ENCODE measurements at regions not wholly inside any gene's neighbourhood (a gene's known extent, or its start where the extent isn't known, plus 50 kb on each side); places are given as distances from the start of the nearest gene placed in this dataset.

DNA sequence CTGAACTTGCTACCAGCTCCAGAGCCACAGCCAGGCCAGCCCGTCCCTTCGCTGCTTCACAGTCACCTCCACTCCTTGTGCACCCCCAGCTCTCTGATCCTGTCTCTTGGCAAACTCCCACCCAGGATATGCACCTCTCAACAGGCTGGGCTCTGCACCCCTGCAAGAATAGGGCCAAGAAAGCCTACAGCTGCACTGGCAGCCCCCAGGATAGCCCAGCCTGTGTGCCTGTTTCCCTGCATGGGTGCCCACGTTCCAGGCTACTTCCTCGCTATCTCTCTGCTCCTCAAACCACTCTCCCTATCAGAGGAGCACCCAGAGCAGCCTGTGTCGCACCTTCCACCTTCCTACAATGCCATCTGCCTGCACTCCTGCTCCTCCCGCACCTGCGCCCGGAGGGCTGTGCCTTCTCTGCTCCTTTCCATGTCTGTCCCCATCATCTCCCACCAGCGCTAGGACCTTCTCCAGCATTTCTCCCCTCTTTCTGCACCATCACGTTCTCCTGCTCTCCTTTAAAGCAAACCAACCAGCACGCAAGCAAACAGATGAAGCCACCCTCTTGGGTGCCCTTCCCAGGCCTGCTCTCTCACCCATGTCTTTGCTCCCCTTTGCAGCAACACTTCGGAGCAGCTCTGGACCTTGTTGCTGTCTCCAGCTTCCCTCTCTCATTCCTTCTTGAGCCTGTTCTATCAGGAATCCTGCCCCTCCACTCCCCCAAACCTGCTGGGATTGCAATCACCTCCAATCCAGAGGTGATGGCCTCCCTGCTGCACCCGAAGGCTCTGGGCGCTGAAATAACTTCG is 313.2 kb upstream of the HS6ST1 start:
- H3K9me3 Mint-ChIP-seq = no peaks in the 10 kb centered on the region
- H3K27ac Mint-ChIP-seq = no peak overlapping the region
- H3K4me1 Mint-ChIP-seq = no peaks in the 10 kb centered on the region
- no peaks in the 10 kb centered on the region for H3K36me3 Mint-ChIP-seq
- no peak overlapping the region for H3K4me3 Mint-ChIP-seq
- no peak for DNase-seq
- H3K27me3 Mint-ChIP-seq (ENCODE audit: low read depth in 3 of 3) = peaks cover 0 to 9% (median 2%) of the 10 kb centered on the region in 3 donors

- no peak overlapping the region for H3K27ac Mint-ChIP-seq
- no peaks in the 10 kb centered on the region for H3K4me1 Mint-ChIP-seq
- H3K36me3 Mint-ChIP-seq = no peaks in the 10 kb centered on the region
- H3K27me3 Mint-ChIP-seq (ENCODE audit: low read depth in 3 of 3) = peaks cover 0 to 9% (median 2%) of the 10 kb centered on the region in 3 donors
- no peak for DNase-seq
- no peaks in the 10 kb centered on the region for H3K9me3 Mint-ChIP-seq
- H3K4me3 Mint-ChIP-seq = no peak overlapping the region
Observed at GRCh38 chr2:128632501-128632800, 313.8 kb upstream of the HS6ST1 start.

GRCh38 chr2:128633501-128633900 is 314.8 kb upstream of the HS6ST1 start:
- DNase-seq = no peak
- Mint-ChIP-seq H3K27ac (no peak overlapping the region), H3K4me1 (no peaks in the 10 kb centered on the region), H3K4me3 (no peak overlapping the region), H3K27me3 (ENCODE audit: low read depth in 3 of 3) (peaks cover 0 to 9% (median 2%) of the 10 kb centered on the region in 3 donors), H3K36me3 (no peaks in the 10 kb centered on the region), H3K9me3 (no peaks in the 10 kb centered on the region)

- DNase-seq = no peak
Observed at GRCh38 chr2:128635361-128635900, 316.8 kb upstream of the HS6ST1 start.

GRCh38 chr2:128636802-128637147 is 318.1 kb upstream of the HS6ST1 start:
- no peak for DNase-seq
- H3K4me1 Mint-ChIP-seq = no peaks in the 10 kb centered on the region
- H3K27me3 Mint-ChIP-seq (ENCODE audit: low read depth in 3 of 3) = peaks cover 0 to 5% (median 0%) of the 10 kb centered on the region in 3 donors
- no peaks in the 10 kb centered on the region for H3K9me3 Mint-ChIP-seq
- no peaks in the 10 kb centered on the region for H3K36me3 Mint-ChIP-seq
- H3K27ac Mint-ChIP-seq = no peak overlapping the region
- no peak overlapping the region for H3K4me3 Mint-ChIP-seq

More at GRCh38 chr2:128635361-128635900, 316.8 kb upstream of the HS6ST1 start:
- H3K4me1 Mint-ChIP-seq = no peaks in the 10 kb centered on the region
- peaks cover 0 to 5% (median 2%) of the 10 kb centered on the region in 3 donors for H3K27me3 Mint-ChIP-seq (ENCODE audit: low read depth in 3 of 3)
- H3K27ac Mint-ChIP-seq = no peak overlapping the region
- H3K36me3 Mint-ChIP-seq = no peaks in the 10 kb centered on the region
- no peaks in the 10 kb centered on the region for H3K9me3 Mint-ChIP-seq
- H3K4me3 Mint-ChIP-seq = no peak overlapping the region

DNA sequence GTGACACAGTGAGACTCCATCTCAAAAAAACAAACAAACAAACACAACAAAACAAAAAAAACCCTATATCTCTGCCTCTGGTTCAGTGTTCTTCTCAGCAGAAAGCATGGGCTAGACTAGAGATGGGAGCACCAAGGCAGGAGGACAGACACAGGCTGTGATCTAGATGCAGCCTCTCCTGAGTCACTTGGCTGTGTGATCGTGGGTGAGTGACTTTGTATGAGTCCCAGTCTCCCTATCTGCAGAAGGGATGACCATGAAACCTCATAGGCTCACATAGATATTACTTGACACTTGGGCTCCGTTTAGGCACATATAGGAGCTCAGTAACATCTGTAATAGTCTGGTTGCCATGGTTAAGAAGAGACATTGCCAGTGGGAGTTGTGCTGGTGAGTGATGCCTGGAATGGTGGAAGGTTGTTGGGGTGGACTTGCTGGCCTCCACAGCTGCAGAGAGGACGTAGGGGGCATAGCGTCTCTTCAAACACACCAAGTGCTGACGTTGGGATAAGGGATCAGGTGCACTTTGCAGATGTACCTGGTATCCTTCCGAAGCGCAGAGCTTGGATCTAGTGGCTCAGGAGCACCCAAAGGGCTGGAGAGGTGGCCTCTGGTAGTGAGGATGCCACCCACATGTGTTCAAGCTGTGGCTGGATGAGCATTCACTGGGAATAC is 318.9 kb upstream of the HS6ST1 start:
- DNase-seq = no peak

DNA sequence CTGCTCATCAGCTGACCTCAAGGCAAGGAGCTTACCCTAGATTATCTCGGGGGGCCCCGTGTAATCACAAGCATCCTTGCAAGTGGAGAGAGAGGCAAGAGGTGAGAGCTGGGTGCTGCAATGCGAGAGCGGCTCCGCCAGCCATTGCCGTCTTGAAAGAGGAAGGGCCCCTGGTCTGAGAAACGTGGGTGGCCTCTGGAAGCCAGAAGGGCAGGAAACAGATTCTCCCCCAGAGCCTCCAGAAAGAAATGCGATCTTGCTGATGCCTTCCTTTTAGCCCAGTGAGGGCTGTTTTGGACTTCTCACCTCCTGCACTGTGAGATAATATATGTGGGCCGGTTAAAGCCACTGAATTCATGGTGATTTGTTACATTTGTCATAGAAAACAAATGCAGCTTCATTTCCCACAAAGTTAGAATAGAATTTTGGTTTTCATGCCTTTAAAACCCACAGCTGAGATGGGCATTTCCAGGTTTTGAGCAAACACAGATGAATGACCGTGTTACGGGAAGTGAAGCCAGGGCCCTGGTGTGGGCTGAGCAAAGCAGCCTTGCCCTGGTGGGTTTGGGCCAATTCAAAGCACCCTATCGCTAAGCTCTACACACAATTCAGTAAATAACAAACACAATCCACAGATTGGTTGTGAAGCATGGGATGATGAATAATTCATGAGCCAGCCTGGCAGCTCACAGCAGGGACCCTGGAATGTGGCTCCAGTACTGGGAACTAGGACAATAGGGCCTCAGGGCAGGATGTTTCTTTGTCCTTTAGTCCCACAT is 319.9 kb upstream of the HS6ST1 start:
- no peak overlapping the region for H3K27ac Mint-ChIP-seq
- H3K4me1 Mint-ChIP-seq = no peaks in the 10 kb centered on the region
- H3K36me3 Mint-ChIP-seq = no peaks in the 10 kb centered on the region
- H3K4me3 Mint-ChIP-seq = no peak overlapping the region
- DNase-seq = no peak
- peaks cover 0 to 3% (median 0%) of the 10 kb centered on the region in 3 donors for H3K27me3 Mint-ChIP-seq (ENCODE audit: low read depth in 3 of 3)
- H3K9me3 Mint-ChIP-seq = no peaks in the 10 kb centered on the region

More for the DNA sequence above, 318.9 kb upstream of the HS6ST1 start:
- no peak overlapping the region for H3K4me3 Mint-ChIP-seq
- no peaks in the 10 kb centered on the region for H3K36me3 Mint-ChIP-seq
- no peak overlapping the region for H3K27ac Mint-ChIP-seq
- no peaks in the 10 kb centered on the region for H3K4me1 Mint-ChIP-seq
- H3K9me3 Mint-ChIP-seq = no peaks in the 10 kb centered on the region
- H3K27me3 Mint-ChIP-seq (ENCODE audit: low read depth in 3 of 3) = peaks cover 0 to 3% (median 0%) of the 10 kb centered on the region in 3 donors

GRCh38 chr2:128639120-128639477 is 320.4 kb upstream of the HS6ST1 start:
- H3K9me3 Mint-ChIP-seq = no peaks in the 10 kb centered on the region
- H3K27ac Mint-ChIP-seq = no peak overlapping the region
- DNase-seq = no peak
- no peaks in the 10 kb centered on the region for H3K36me3 Mint-ChIP-seq
- no peaks in the 10 kb centered on the region for H3K4me1 Mint-ChIP-seq
- H3K27me3 Mint-ChIP-seq (ENCODE audit: low read depth in 3 of 3) = peaks cover 0 to 3% (median 0%) of the 10 kb centered on the region in 3 donors
- H3K4me3 Mint-ChIP-seq = no peak overlapping the region

DNA sequence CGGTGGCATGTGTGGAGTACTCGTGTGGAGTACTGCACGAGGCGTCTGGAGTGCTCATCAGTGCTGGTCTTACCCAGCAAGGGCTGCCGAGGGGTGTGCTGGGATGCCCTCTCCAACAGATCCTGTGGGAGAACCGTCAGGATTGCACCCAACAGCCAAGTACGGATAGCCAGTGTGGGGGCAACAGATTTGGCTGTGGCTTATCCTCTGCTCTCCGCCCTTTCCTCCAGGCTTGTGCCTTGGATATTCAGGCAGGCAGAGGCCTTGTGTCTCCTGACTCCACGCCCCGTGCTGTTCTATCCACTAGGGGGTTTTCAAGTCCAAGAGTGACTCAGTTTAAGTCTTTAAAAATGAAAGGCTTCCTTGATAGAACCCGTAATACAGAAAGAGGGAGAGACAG is 321.0 kb upstream of the HS6ST1 start:
- Mint-ChIP-seq H3K27ac (no peak overlapping the region), H3K4me1 (no peaks in the 10 kb centered on the region), H3K27me3 (ENCODE audit: low read depth in 3 of 3) (peaks cover 0 to 3% (median 0%) of the 10 kb centered on the region in 3 donors), H3K36me3 (no peaks in the 10 kb centered on the region), H3K9me3 (no peaks in the 10 kb centered on the region), H3K4me3 (no peak overlapping the region)
- no peak for DNase-seq

DNA sequence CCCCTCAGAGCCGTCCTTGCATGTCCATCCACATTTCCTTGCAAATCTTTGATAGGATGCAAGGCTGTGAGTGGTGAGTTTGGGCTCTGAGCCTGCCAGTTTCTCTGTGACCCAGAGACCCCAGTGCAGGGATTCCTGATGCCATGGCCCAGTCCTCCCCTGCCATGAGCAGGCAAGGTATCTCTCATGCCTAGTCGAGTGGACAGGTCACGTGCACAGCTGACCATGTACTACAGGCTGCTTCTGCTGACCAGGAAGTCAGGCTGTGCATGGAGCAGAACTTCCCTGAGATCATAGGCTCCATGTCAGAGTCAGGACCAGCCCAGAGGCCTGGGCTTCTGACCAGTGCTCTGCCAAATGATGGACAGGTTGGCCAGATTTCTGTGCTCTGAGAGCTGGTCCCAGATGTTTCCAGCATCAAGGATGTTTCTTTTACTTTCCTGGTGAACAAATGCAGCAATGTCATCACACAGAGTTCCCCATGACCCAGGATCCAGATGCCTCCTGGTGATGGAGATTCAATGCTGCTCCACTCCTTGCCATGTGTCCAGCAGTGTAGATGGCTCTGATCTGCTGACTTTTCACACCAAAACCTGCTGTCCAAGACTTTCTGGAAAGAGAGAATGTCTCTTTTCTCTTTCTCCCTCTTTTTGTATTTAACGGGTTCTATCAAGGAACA is 321.6 kb upstream of the HS6ST1 start:
- Mint-ChIP-seq H3K4me1 (no peaks in the 10 kb centered on the region), H3K27ac (no peak overlapping the region), H3K9me3 (no peaks in the 10 kb centered on the region), H3K36me3 (no peaks in the 10 kb centered on the region), H3K27me3 (ENCODE audit: low read depth in 3 of 3) (peaks cover 0 to 3% (median 0%) of the 10 kb centered on the region in 3 donors), H3K4me3 (no peak overlapping the region)
- no peak for DNase-seq

DNA sequence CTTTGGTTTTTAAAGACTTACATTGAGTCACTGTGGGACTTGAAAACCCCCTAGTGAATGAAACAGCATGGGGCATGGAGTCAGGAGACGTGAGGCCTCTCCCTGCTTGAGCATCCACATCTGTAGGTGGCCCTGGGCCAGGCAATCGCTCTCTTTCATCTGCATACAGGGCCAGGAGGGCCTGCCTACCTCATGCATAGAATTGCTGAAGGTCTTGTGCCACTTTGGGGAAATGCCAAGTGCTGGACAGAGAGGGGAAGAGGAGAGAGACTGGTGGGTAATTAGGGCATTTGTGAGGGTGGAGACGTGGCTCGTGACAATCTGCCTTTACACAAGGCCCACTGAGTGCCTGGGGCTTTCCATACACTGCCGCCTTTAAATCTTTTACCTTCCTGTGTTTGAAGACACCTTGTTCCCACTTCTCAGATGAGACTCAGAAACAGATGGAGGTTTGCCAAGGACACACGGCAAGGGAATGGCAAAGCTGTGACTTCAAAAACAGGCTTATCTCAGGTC is 322.2 kb upstream of the HS6ST1 start:
- Mint-ChIP-seq H3K36me3 (no peaks in the 10 kb centered on the region), H3K4me3 (no peak overlapping the region), H3K27ac (no peak overlapping the region), H3K9me3 (no peaks in the 10 kb centered on the region), H3K4me1 (no peaks in the 10 kb centered on the region), H3K27me3 (ENCODE audit: low read depth in 3 of 3) (peaks cover 0 to 3% (median 2%) of the 10 kb centered on the region in 3 donors)
- no peak for DNase-seq

DNA sequence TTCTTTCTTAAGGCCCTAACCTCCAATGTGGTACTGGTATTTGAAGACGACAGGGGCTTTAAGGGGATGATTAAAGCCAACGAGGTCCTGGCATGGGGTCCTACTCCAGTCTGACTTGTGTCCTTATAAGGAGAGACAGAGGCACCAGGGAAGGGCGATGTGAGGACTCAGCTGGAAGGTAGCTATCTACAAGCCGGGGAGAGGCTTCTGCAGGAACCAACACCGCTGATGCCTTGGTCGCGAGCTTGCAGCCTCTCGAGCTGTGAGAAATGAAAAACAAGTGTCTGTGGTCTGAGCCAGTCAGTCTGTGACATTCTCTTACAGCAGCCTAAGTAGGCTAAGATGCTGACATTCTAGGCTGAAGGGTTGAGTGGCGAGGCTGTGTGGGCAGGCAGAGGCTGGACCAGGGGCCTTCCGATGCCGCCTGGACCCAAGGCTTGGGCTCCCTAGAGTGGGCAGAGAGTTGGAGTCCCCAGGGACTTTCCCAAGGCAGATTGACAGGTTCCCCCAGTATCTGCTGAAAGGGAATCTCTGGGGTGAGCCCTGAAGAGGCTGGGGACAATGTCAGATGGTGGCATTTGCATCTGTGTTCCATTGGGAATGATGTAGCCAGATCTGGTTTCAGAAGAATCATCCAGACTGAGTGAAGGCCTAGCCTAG is 322.9 kb upstream of the HS6ST1 start:
- Mint-ChIP-seq H3K9me3 (no peaks in the 10 kb centered on the region), H3K4me3 (no peak overlapping the region), H3K4me1 (no peaks in the 10 kb centered on the region), H3K36me3 (no peaks in the 10 kb centered on the region), H3K27me3 (ENCODE audit: low read depth in 3 of 3) (peaks cover 0 to 3% (median 2%) of the 10 kb centered on the region in 3 donors), H3K27ac (no peak overlapping the region)
- DNase-seq = no peak

GRCh38 chr2:128642316-128642715 is 323.6 kb upstream of the HS6ST1 start:
- Mint-ChIP-seq H3K36me3 (no peaks in the 10 kb centered on the region), H3K4me1 (no peaks in the 10 kb centered on the region), H3K27ac (no peak overlapping the region), H3K4me3 (no peak overlapping the region), H3K9me3 (no peaks in the 10 kb centered on the region), H3K27me3 (ENCODE audit: low read depth in 3 of 3) (peaks cover 0 to 2% (median 0%) of the 10 kb centered on the region in 3 donors)
- DNase-seq = no peak
